OCI-LY3 (cell line): ENCODE measurements at regions not wholly inside any gene's neighbourhood (a gene's known extent, or its start where the extent isn't known, plus 50 kb on each side); places are given as distances from the start of the nearest gene placed in this dataset.

ENCODE experiments used
- H2AFZ ChIP-seq: fragments of 200-600, 300-600 bp; shearing (Covaris generic); 2 replicates; pipeline ENCODE4 v1.6.0; 2014; ENCODE audit warnings: antibody characterized with exemption, low read depth, low read length
- H3K27ac ChIP-seq: fragments of 200-600, 300-600 bp; sonication (generic); 2 replicates; pipeline ENCODE4 v1.5.1; 2014; ENCODE audit warnings: mild to moderate bottlenecking, low read length, moderate library complexity, mixed read lengths
- H3K27me3 ChIP-seq: fragments of 200-600, 300-600 bp; sonication (generic); 2 replicates; pipeline ENCODE4 v1.6.1; 2014; ENCODE audit warnings: low read depth, low read length, mixed read lengths
- H3K36me3 ChIP-seq: fragments of 200-600, 300-600 bp; sonication (generic); replicated peaks from 2 replicates; pipeline ENCODE3; 2014; ENCODE audit warnings: low read depth, low read length, mixed read lengths
- H3K4me1 ChIP-seq: fragments of 300-600, 200-600 bp; sonication (generic); 2 replicates; pipeline ENCODE4 v1.6.1; 2014; ENCODE audit warnings: low read length, mixed read lengths
- H3K4me2 ChIP-seq: fragments of 200-600, 300-600 bp; sonication (generic); 2 replicates; pipeline ENCODE4 v1.6.1; 2014; ENCODE audit warnings: low read length, mixed read lengths
- H3K4me3 ChIP-seq: fragments of 300-600, 200-600 bp; sonication (generic); 2 replicates; pipeline ENCODE4 v1.5.1; 2014; ENCODE audit warnings: antibody characterized with exemption, mild to moderate bottlenecking, low read length, moderate library complexity
- H3K79me2 ChIP-seq: fragments of 300-600, 200-600 bp; shearing (Covaris generic); 2 replicates; pipeline ENCODE4 v1.6.1; 2014; ENCODE audit warnings: mild to moderate bottlenecking, low read length, mixed read lengths
- H3K9ac ChIP-seq: fragments of 300-600, 200-600 bp; shearing (Covaris generic); 2 replicates; pipeline ENCODE4 v1.6.0; 2014; ENCODE audit warnings: mild to moderate bottlenecking, low read length, moderate library complexity
- H3K9me3 ChIP-seq: fragments of 200-600, 300-600 bp; shearing (Covaris generic); 2 replicates; pipeline ENCODE4 v1.6.1; 2014; ENCODE audit warnings: low read length, mixed read lengths; ENCODE audit not compliant: insufficient read depth
- H4K20me1 ChIP-seq: fragments of 200-600, 300-600 bp; sonication (generic); 2 replicates; pipeline ENCODE4 v1.6.1; 2016; ENCODE audit warnings: low read length, mixed read lengths; ENCODE audit not compliant: insufficient read depth
- CTCF ChIP-seq: fragments of 200-600, 300-600 bp; sonication (generic); IDR thresholded peaks from 2 replicates; pipeline ENCODE4 v1.5.1; 2014; ENCODE audit warnings: antibody characterized with exemption, low read length, low read depth
- EZH2phosphoT487 ChIP-seq: fragments of 200-600 bp; shearing (Covaris generic); IDR thresholded peaks from 2 replicates; pipeline ENCODE4 v1.6.1; 2018; ENCODE audit warnings: antibody characterized with exemption, mixed run types, low read depth

- Histone ChIP-seq H3K9me3 (no peaks in the 10 kb centered on the region), H2AFZ (no peak overlapping the region), H3K9ac (no peak overlapping the region), H3K4me2 (no peak overlapping the region), H3K36me3 (no peaks in the 10 kb centered on the region), H3K4me1 (no peaks in the 10 kb centered on the region), H3K4me3 (no peak overlapping the region), H4K20me1 (no peaks in the 10 kb centered on the region), H3K27me3 (peaks cover 10% of the 10 kb centered on the region; the same call in 1 of the 2 replicates), H3K27ac (no peak overlapping the region), H3K79me2 (no peaks in the 10 kb centered on the region)
- TF ChIP-seq EZH2phosphoT487 (no peak), CTCF (no peak)
Measured at GRCh38 chr18:24628326-24628725, 167.9 kb downstream of the HRH4 start.

GRCh38 chr18:24629921-24630320, 169.5 kb downstream of the HRH4 start:
- no peak overlapping the region for H3K27ac ChIP-seq
- no peaks in the 10 kb centered on the region for H3K36me3 ChIP-seq
- H3K9me3 ChIP-seq = no peaks in the 10 kb centered on the region
- peaks cover 10% of the 10 kb centered on the region; the same call in 1 of the 2 replicates for H3K27me3 ChIP-seq
- no peak overlapping the region for H2AFZ ChIP-seq
- no peaks in the 10 kb centered on the region for H3K79me2 ChIP-seq
- H3K9ac ChIP-seq = no peak overlapping the region
- H3K4me3 ChIP-seq = no peak overlapping the region
- TF ChIP-seq CTCF (no peak), EZH2phosphoT487 (no peak)
- no peaks in the 10 kb centered on the region for H4K20me1 ChIP-seq
- no peaks in the 10 kb centered on the region for H3K4me1 ChIP-seq
- no peak overlapping the region for H3K4me2 ChIP-seq

- Histone ChIP-seq H3K36me3 (no peaks in the 10 kb centered on the region), H2AFZ (no peak overlapping the region), H3K27me3 (peaks cover 10% of the 10 kb centered on the region; the same call in 1 of the 2 replicates), H3K4me2 (no peak overlapping the region), H3K4me3 (no peak overlapping the region), H3K4me1 (no peaks in the 10 kb centered on the region), H3K9me3 (no peaks in the 10 kb centered on the region), H4K20me1 (no peaks in the 10 kb centered on the region), H3K27ac (no peak overlapping the region), H3K9ac (no peak overlapping the region), H3K79me2 (no peaks in the 10 kb centered on the region)
- TF ChIP-seq CTCF = no peak
- TF ChIP-seq EZH2phosphoT487 = no peak
Measured at GRCh38 chr18:24630346-24630880, 170.0 kb downstream of the HRH4 start.

GRCh38 chr18:24631243-24632025, 171.0 kb downstream of the HRH4 start:
- H3K27ac ChIP-seq = no peak overlapping the region
- no peak overlapping the region for H3K4me2 ChIP-seq
- no peaks in the 10 kb centered on the region for H3K4me1 ChIP-seq
- H3K4me3 ChIP-seq = no peak overlapping the region
- H3K27me3 ChIP-seq = peaks cover 10% of the 10 kb centered on the region; the same call in 1 of the 2 replicates
- TF ChIP-seq EZH2phosphoT487 (no peak), CTCF (no peak)
- no peaks in the 10 kb centered on the region for H3K9me3 ChIP-seq
- no peak overlapping the region for H2AFZ ChIP-seq
- H4K20me1 ChIP-seq = no peaks in the 10 kb centered on the region
- no peaks in the 10 kb centered on the region for H3K36me3 ChIP-seq
- H3K9ac ChIP-seq = no peak overlapping the region
- no peaks in the 10 kb centered on the region for H3K79me2 ChIP-seq
